Suprapubic skin (tissue), 4 donors: ENCODE measurements at regions not wholly inside any gene's neighbourhood (a gene's known extent, or its start where the extent isn't known, plus 50 kb on each side); places are given as distances from the start of the nearest gene placed in this dataset.

Experiments used
- DNase-seq, 2 donors: peaks; one replicate each; pipeline ENCODE4 v3.0.0-alpha.2; 2019; ENCODE audit warnings: low spot score in 2 of 2
- H3K27ac ChIP-seq: fragments of 200-600 bp; sonication (generic); one replicate; pipeline ENCODE4 v1.5.1; 2019
- H3K27me3 ChIP-seq: fragments of 200-600 bp; sonication (generic); one replicate; pipeline ENCODE4 v1.5.1; 2019
- H3K36me3 ChIP-seq: fragments of 200-600 bp; sonication (generic); one replicate; pipeline ENCODE4 v1.5.1; 2019
- H3K4me1 ChIP-seq: fragments of 200-600 bp; sonication (generic); one replicate; pipeline ENCODE4 v1.5.1; 2019
- H3K4me3 ChIP-seq: fragments of 200-600 bp; sonication (generic); one replicate; pipeline ENCODE4 v1.5.1; 2019; ENCODE audit warnings: mild to moderate bottlenecking
- H3K9me3 ChIP-seq: fragments of 200-600 bp; sonication (generic); one replicate; pipeline ENCODE4 v1.5.1; 2019
- CTCF ChIP-seq, 2 donors: fragments of 200-600 bp in 1 of 2; fragments of 450-650 bp in 1 of 2; sonication (generic) in 1 of 2; IDR thresholded peaks; one replicate each; pipeline ENCODE4 v1.5.1; 2016 to 2019; ENCODE audit warnings: antibody characterized with exemption in 2 of 2, mild to moderate bottlenecking in 1 of 2, moderate library complexity in 1 of 2
- EP300 ChIP-seq: sonication (generic); formaldehyde crosslinking; IDR thresholded peaks from one replicate; pipeline ENCODE4 v1.6.1; 2017; ENCODE audit warnings: antibody characterized with exemption
- POLR2A ChIP-seq, 2 donors: fragments of 450-650 bp; IDR thresholded peaks; one replicate each; pipeline ENCODE4 v1.6.1; 2017; ENCODE audit warnings: antibody characterized with exemption in 2 of 2, mild to moderate bottlenecking in 2 of 2, moderate library complexity in 2 of 2
- POLR2AphosphoS5 ChIP-seq, 3 donors: sonication (generic); formaldehyde crosslinking; IDR thresholded peaks; one replicate each; pipeline ENCODE4 v1.6.1; 2017; ENCODE audit warnings: antibody characterized with exemption in 3 of 3
- WGBS: methylation state at CpG from one replicate; pipeline ENCODE4 v1.1.5; 2018; 5-methylcytosine and 5-hydroxymethylcytosine counted together

GRCh38 chr13:89965252-89965651 is 1382.2 kb upstream of the MIR17HG start:
- Histone ChIP-seq H3K27ac (no peak overlapping the region), H3K27me3 (no peaks in the 10 kb centered on the region), H3K4me1 (no peaks in the 10 kb centered on the region), H3K36me3 (no peaks in the 10 kb centered on the region), H3K4me3 (no peak overlapping the region), H3K9me3 (no peaks in the 10 kb centered on the region)
- DNase-seq = no peak
- TF ChIP-seq EP300 (no peak), POLR2AphosphoS5 (IDR thresholded peaks at IDR 0.05) (no peak), CTCF (IDR thresholded peaks at IDR 0.05) (no peak), POLR2A (IDR thresholded peaks at IDR 0.05) (no peak)
- WGBS = 88% methylated on average over 1 of the region's 1 CpG

- no peak overlapping the region for H3K27ac ChIP-seq
- H3K4me3 ChIP-seq = no peak overlapping the region
- no peaks in the 10 kb centered on the region for H3K9me3 ChIP-seq
- TF ChIP-seq CTCF (IDR thresholded peaks at IDR 0.05) = no peak
- TF ChIP-seq EP300 = no peak
- H3K36me3 ChIP-seq = no peaks in the 10 kb centered on the region
- DNase-seq = no peak
- 85% methylated on average over 5 of the region's 5 CpGs for WGBS
- H3K27me3 ChIP-seq = no peaks in the 10 kb centered on the region
- no peaks in the 10 kb centered on the region for H3K4me1 ChIP-seq
Observed at GRCh38 chr13:89966524-89966923, 1381.0 kb upstream of the MIR17HG start.

- no peak for DNase-seq
- Histone ChIP-seq H3K27ac (no peak overlapping the region), H3K27me3 (no peaks in the 10 kb centered on the region), H3K36me3 (no peaks in the 10 kb centered on the region), H3K4me3 (no peak overlapping the region), H3K9me3 (no peaks in the 10 kb centered on the region), H3K4me1 (no peaks in the 10 kb centered on the region)
- TF ChIP-seq POLR2AphosphoS5 (IDR thresholded peaks at IDR 0.05) (no peak), EP300 (no peak), CTCF (IDR thresholded peaks at IDR 0.05) (no peak), POLR2A (IDR thresholded peaks at IDR 0.05) (no peak)
- WGBS = 76% methylated on average over 2 of the region's 2 CpGs
Observed at GRCh38 chr13:89967701-89968100, 1379.8 kb upstream of the MIR17HG start.

GRCh38 chr13:89968470-89968869 is 1379.0 kb upstream of the MIR17HG start:
- Histone ChIP-seq H3K4me3 (no peak overlapping the region), H3K4me1 (no peaks in the 10 kb centered on the region), H3K27me3 (no peaks in the 10 kb centered on the region), H3K36me3 (no peaks in the 10 kb centered on the region), H3K9me3 (no peaks in the 10 kb centered on the region), H3K27ac (no peak overlapping the region)
- no peak for DNase-seq
- WGBS = 41% methylated on average over 2 of the region's 2 CpGs
- TF ChIP-seq EP300 = no peak
- TF ChIP-seq POLR2AphosphoS5 (IDR thresholded peaks at IDR 0.05) = no peak
- no peak for TF ChIP-seq CTCF (IDR thresholded peaks at IDR 0.05)
- TF ChIP-seq POLR2A (IDR thresholded peaks at IDR 0.05) = no peak

GRCh38 chr13:89970353-89970709 is 1377.2 kb upstream of the MIR17HG start:
- Histone ChIP-seq H3K27me3 (no peaks in the 10 kb centered on the region), H3K36me3 (no peaks in the 10 kb centered on the region), H3K4me1 (no peaks in the 10 kb centered on the region), H3K27ac (no peak overlapping the region), H3K4me3 (no peak overlapping the region), H3K9me3 (no peaks in the 10 kb centered on the region)
- 82% methylated on average over 1 of the region's 1 CpG for WGBS
- TF ChIP-seq CTCF (IDR thresholded peaks at IDR 0.05) (no peak), POLR2A (IDR thresholded peaks at IDR 0.05) (no peak), POLR2AphosphoS5 (IDR thresholded peaks at IDR 0.05) (no peak), EP300 (no peak)
- DNase-seq = no peak
